Cardiac muscle cell (in vitro differentiated cells and primary cell): ENCODE measurements at regions not wholly inside any gene's neighbourhood (a gene's known extent, or its start where the extent isn't known, plus 50 kb on each side); places are given as distances from the start of the nearest gene placed in this dataset.
A peak's percentile ranks its signal among the peaks of the same experiment; 100 is the strongest.

Experiments
- DNase-seq, 2 donors: peaks; one replicate each; pipeline versions ENCODE4 v3.0.0 to v3.0.0-alpha.2; 2010 to 2017; ENCODE audit warnings: low read depth in 1 of 2, low spot score in 1 of 2
- H3K27ac ChIP-seq: fragments of 200-600 bp; sonication (generic); 2 replicates; pipeline ENCODE4 v1.5.1; 2016
- H3K27me3 ChIP-seq: fragments of 200-600 bp; sonication (generic); 2 replicates; pipeline ENCODE4 v1.6.0; 2016; ENCODE audit warnings: control low read depth
- H3K36me3 ChIP-seq: fragments of 200-600 bp; sonication (generic); 2 replicates; pipeline ENCODE4 v1.5.1; 2016; ENCODE audit warnings: control low read depth
- H3K4me1 ChIP-seq: fragments of 200-600 bp; sonication (generic); 2 replicates; pipeline ENCODE4 v1.8.1; 2017; ENCODE audit warnings: low read depth, mild to moderate bottlenecking, mixed run types
- H3K4me3 ChIP-seq: fragments of 200-600 bp; sonication (generic); 2 replicates; pipeline ENCODE4 v1.5.1; 2016; ENCODE audit warnings: mild to moderate bottlenecking
- H3K9me3 ChIP-seq: fragments of 200-600 bp; sonication (generic); 2 replicates; pipeline ENCODE4 v1.5.1; 2017; ENCODE audit warnings: low read depth, mild to moderate bottlenecking, control low read depth
- TF ChIP-seq, protein P1 (sequence below): IDR thresholded peaks from 2 replicates; pipeline ENCODE4 v1.5.1; 2012; ENCODE audit warnings: low read depth, mild to moderate bottlenecking, low read length

DNA sequence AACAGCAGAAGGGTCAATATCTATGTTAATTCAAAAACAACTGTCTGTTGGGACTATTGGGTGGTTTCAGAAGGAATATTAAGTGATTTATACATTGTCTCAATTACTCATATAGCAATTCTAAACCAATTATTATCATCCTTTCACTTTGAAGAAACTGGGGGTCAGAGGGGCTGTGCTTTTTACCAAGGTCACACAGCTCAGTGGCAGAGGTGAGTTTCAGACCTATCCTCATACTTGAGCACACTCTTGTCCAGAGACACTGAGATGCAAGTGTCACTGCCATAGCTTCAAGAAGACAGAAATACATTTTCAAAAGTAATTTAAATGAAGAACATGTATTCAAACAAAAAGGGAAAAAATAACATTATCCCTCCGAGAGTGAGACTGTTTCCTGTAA lies 195.3 kb downstream of the ARL4A start:
- H3K27me3 ChIP-seq, result no peaks in the 10 kb centered on the region
- TF ChIP-seq, protein P1, sequence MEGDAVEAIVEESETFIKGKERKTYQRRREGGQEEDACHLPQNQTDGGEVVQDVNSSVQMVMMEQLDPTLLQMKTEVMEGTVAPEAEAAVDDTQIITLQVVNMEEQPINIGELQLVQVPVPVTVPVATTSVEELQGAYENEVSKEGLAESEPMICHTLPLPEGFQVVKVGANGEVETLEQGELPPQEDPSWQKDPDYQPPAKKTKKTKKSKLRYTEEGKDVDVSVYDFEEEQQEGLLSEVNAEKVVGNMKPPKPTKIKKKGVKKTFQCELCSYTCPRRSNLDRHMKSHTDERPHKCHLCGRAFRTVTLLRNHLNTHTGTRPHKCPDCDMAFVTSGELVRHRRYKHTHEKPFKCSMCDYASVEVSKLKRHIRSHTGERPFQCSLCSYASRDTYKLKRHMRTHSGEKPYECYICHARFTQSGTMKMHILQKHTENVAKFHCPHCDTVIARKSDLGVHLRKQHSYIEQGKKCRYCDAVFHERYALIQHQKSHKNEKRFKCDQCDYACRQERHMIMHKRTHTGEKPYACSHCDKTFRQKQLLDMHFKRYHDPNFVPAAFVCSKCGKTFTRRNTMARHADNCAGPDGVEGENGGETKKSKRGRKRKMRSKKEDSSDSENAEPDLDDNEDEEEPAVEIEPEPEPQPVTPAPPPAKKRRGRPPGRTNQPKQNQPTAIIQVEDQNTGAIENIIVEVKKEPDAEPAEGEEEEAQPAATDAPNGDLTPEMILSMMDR, result no peak
- H3K4me1 ChIP-seq, result no peaks in the 10 kb centered on the region
- no peak overlapping the region for H3K4me3 ChIP-seq
- no peak for DNase-seq
- no peaks in the 10 kb centered on the region for H3K9me3 ChIP-seq
- no peak overlapping the region for H3K27ac ChIP-seq
- no peaks in the 10 kb centered on the region for H3K36me3 ChIP-seq

DNA sequence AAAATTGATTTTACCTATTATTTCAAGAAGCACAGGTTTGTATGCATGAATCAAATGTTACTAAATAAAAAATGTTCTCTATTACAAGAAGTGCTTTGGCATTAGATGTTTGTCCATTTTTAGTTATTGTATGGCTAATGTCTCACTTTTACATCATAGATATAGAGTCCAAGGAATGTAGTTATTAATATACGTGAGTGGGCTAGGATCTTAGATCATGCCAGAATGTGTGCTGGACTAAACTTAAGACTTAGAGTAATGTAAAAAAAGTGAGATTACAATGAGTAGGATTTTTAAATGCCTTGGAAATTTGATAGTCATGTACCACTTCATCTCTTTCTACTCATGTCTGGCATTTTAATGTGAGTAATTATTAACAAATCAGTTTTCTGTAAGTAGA lies 196.6 kb downstream of the ARL4A start:
- TF ChIP-seq, protein P1, result no peak
- DNase-seq, result no peak

DNA sequence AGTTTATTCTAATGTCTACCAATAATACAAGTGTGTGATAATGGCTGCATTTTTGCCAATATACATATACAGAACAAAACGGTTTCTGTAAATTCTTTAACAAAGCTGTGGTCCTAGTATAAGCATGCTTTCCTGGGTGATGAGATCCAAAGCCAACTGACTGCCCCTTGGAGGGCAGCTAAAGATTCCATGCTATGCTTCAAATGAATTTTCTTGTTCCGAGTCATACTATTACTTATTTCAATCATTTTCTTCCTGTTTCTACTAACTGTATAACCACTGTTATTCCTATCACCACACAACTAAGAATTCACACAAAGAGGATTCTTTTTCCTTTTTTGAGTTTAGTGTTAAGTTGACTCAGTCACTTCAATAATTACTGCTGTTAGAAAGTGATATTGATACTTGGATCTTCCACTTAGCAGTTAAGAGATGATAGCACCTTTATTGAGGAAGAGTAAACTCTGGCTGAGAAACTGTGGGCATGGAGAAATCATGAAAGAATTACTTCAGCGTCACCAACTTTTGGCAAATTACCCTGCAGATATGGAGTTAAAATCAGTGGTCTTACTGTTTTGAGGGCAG lies 197.5 kb downstream of the ARL4A start:
- no peaks in the 10 kb centered on the region for H3K36me3 ChIP-seq
- no peaks in the 10 kb centered on the region for H3K4me1 ChIP-seq
- H3K4me3 ChIP-seq, result no peak overlapping the region
- no peaks in the 10 kb centered on the region for H3K27me3 ChIP-seq
- no peak for DNase-seq
- H3K27ac ChIP-seq, result no peak overlapping the region
- TF ChIP-seq, protein P1, result no peak
- no peaks in the 10 kb centered on the region for H3K9me3 ChIP-seq

More for the DNA sequence above, 196.6 kb downstream of the ARL4A start:
- H3K4me3 ChIP-seq, result no peak overlapping the region
- no peaks in the 10 kb centered on the region for H3K36me3 ChIP-seq
- no peaks in the 10 kb centered on the region for H3K9me3 ChIP-seq
- H3K4me1 ChIP-seq, result no peaks in the 10 kb centered on the region
- no peak overlapping the region for H3K27ac ChIP-seq
- no peaks in the 10 kb centered on the region for H3K27me3 ChIP-seq

DNA sequence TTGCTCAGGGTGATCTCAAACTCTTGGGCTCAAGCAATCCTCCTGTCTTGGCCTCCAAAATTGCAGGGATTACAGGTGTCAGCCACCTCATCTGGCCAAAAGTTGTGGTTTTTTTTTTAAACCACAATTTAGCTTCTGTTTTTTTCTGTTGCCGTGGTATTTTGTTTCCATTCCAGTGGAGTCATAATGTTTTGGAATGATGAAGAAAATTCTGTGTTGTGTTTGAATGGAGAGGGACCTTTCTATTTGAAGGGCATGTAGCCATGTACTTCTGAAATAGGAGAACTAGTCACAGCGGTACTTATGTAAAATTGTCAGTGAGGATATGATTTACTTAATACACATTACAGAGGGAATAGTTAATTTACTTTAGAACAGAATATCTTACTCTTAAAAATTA lies 201.3 kb downstream of the ARL4A start:
- Histone ChIP-seq H3K27ac (no peak overlapping the region), H3K4me1 (no peaks in the 10 kb centered on the region), H3K36me3 (no peaks in the 10 kb centered on the region), H3K9me3 (no peaks in the 10 kb centered on the region), H3K27me3 (no peaks in the 10 kb centered on the region), H3K4me3 (no peak overlapping the region)
- peak in 1 of 2 donors; percentile 46 for DNase-seq
- TF ChIP-seq, protein P1, result no peak

DNA sequence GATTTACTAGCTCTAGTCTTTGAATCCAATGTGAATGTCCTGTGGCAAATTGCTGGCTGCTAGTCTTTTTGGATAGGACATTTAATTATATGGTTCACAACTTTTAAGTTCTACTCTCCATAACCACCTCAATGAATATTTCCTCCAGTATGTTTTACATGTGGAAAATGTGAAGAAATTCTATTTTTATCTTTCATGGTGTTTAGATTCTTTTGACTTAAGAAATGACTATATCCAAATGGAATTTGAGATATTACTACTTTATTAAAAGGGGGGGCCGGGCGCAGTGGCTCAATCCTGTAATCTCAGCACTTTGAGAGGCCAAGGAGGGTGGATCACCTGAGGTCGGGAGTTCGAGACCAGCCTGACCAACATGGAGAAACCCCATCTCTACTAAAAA lies 202.0 kb downstream of the ARL4A start:
- Histone ChIP-seq H3K4me3 (no peak overlapping the region), H3K4me1 (no peaks in the 10 kb centered on the region), H3K9me3 (no peaks in the 10 kb centered on the region), H3K36me3 (no peaks in the 10 kb centered on the region), H3K27me3 (no peaks in the 10 kb centered on the region), H3K27ac (no peak overlapping the region)
- TF ChIP-seq, protein P1, result no peak
- DNase-seq, result peak in 1 of 2 donors; percentile 32
